Small intestine (tissue), 7 donors: ENCODE measurements at regions not wholly inside any gene's neighbourhood (a gene's known extent, or its start where the extent isn't known, plus 50 kb on each side); places are given as distances from the start of the nearest gene placed in this dataset.

Experiments
- DNase-seq, 2 donors: peaks; one replicate each; pipeline versions ENCODE4 v3.0.0 to v3.0.0-alpha.2; 2013
- FAIRE-seq: peaks from 2 replicates; lab custom pipeline; 2012; peaks lifted over from hg19 to GRCh38; lab: Jason Lieb, UNC
- H3K27ac ChIP-seq, 3 donors: one replicate each; pipeline ENCODE4 v1.5.1; 2013; ENCODE audit warnings: low read length in 2 of 3, mild to moderate bottlenecking in 2 of 3, control low read depth in 1 of 3, inconsistent platforms in 1 of 3, low read depth in 1 of 3, moderate library complexity in 1 of 3
- H3K27me3 ChIP-seq, 3 donors: one replicate each; pipeline ENCODE4 v1.6.1; 2013; ENCODE audit warnings: low read length in 3 of 3, inconsistent platforms in 1 of 3; ENCODE audit not compliant: control insufficient read depth in 3 of 3, insufficient read depth in 3 of 3
- H3K36me3 ChIP-seq, 3 donors: one replicate each; pipeline ENCODE4 v1.6.1; 2013; ENCODE audit warnings: low read length in 3 of 3, inconsistent platforms in 1 of 3, low read depth in 1 of 3, mild to moderate bottlenecking in 1 of 3, moderate library complexity in 1 of 3; ENCODE audit not compliant: control insufficient read depth in 3 of 3, insufficient read depth in 2 of 3
- H3K4me1 ChIP-seq, 3 donors: one replicate each; pipeline ENCODE4 v1.6.1; 2013; ENCODE audit warnings: low read length in 2 of 3, inconsistent platforms in 1 of 3, low read depth in 1 of 3, mild to moderate bottlenecking in 1 of 3, moderate library complexity in 1 of 3; ENCODE audit not compliant: control insufficient read depth in 3 of 3, insufficient read depth in 2 of 3
- H3K4me3 ChIP-seq, 3 donors: one replicate each; pipeline ENCODE4 v1.5.1; 2013; ENCODE audit warnings: low read length in 3 of 3, control low read depth in 1 of 3, inconsistent platforms in 1 of 3, low read depth in 1 of 3, mild to moderate bottlenecking in 1 of 3, moderate library complexity in 1 of 3
- H3K9me3 ChIP-seq, 2 donors: one replicate each; pipeline ENCODE4 v1.6.1; 2013; ENCODE audit warnings: low read depth in 1 of 2, low read length in 1 of 2; ENCODE audit not compliant: control insufficient read depth in 2 of 2, insufficient read depth in 1 of 2
- WGBS, 3 donors: extraction: QIAGEN DNeasy Blood & Tissue Kit; methylation state at CpG; one replicate each; pipeline ENCODE4 v1.1.7; 2013; 5-methylcytosine and 5-hydroxymethylcytosine counted together
- donor health status: healthy with polysubstance abuse.
- donor health status: control.
- donor health status: control.
- donor health status: Bipolar disorder and iron deficiency.
- donor health status: healthy.

GRCh38 chr2:104654811-104655210 lies 199.1 kb upstream of the POU3F3 start:
- WGBS, 3 donors, result 57 to 69% (median 64%) methylated on average over 4 of the region's 4 CpGs
- Histone ChIP-seq H3K27ac (no peak overlapping the region), H3K27me3 (peaks cover 0 to 26% (median 7%) of the 10 kb centered on the region in 3 donors), H3K4me3 (no peak overlapping the region), H3K4me1 (no peaks in the 10 kb centered on the region), H3K36me3 (no peaks in the 10 kb centered on the region), H3K9me3 (no peaks in the 10 kb centered on the region)
- no peak for DNase-seq
- FAIRE-seq, result no peak

DNA sequence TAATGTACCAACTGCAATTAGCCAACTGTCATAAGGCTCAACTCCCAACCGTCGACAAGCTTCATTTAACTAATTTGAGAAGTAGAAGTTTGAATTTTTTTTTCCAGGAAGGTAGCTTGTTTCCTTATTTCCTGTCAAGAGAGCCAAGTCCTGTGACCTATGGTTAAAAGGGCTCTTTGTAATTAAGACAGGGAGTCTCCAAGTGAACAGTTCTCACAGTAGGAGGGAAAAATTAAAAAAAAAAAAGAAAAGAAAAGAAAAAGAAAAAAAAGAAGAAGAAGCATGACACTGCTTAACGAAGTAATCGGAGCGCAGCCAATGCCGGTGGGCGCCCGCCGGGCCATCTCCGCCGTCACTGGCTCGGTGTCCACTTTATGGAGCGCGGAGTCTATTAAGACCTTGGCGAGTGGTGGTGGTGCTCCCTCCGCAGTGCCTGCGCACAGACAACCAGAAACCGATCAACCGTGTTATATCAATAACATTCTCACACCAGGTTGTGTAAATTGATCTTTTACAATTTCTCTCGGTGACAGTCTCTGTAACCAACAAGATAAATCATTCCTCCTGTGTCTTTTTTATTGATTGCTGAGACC lies 197.2 kb upstream of the POU3F3 start:
- no peaks in the 10 kb centered on the region for H3K4me1 ChIP-seq
- H3K27ac ChIP-seq, result no peak overlapping the region
- no peaks in the 10 kb centered on the region for H3K9me3 ChIP-seq
- no peaks in the 10 kb centered on the region for H3K36me3 ChIP-seq
- no peak overlapping the region for H3K4me3 ChIP-seq
- WGBS, 3 donors, result 66 to 79% (median 72%) methylated on average over 20 of the region's 20 CpGs
- no peak for DNase-seq
- H3K27me3 ChIP-seq, result peaks cover 0 to 34% (median 7%) of the 10 kb centered on the region in 3 donors
- FAIRE-seq, result no peak

- H3K27me3 ChIP-seq, result peaks cover 0 to 34% (median 7%) of the 10 kb centered on the region in 3 donors
- H3K36me3 ChIP-seq, result no peaks in the 10 kb centered on the region
- peak; percentile 45 to 48 for DNase-seq
These were observed 195.6 kb upstream of the POU3F3 start for GRCh38 chr2:104658144-104658835.

DNA sequence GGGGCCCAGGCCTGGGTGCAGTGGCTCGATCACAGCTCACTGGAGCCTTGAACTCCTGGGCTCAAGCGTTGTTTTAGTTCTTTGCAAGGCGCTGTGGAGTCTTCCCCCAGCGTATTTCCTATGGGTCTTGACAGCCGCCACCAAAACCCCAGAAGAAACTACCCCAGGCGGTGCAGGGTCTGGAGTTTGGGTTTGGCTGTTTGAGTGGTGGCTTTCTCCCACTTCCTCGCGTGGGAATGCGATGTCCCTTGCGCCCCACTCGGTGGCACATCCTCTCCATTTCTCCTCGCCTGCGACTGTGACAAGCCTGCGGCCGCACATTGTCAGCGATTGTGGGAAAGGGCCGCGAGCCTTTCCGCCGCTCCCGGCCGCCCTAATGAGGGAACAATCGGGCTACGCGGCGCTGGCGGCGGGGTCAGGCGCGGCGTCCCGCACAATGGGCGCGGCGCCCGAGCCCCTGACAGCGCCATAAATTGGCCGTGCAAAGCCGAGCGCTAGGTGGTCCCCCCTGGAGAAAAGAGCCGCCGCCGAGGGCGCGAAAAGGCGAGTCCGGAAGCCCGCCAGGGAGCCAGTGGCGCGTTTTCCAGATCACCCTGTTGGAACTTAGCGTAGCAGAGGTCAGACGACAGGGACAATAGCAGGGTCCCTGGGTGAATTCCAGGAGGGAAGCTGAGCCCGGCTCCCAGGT lies 194.9 kb upstream of the POU3F3 start:
- Histone ChIP-seq H3K36me3 (no peaks in the 10 kb centered on the region), H3K27ac (no peak overlapping the region), H3K9me3 (no peaks in the 10 kb centered on the region), H3K27me3 (peaks cover 0 to 34% (median 7%) of the 10 kb centered on the region in 3 donors), H3K4me3 (no peak overlapping the region), H3K4me1 (no peaks in the 10 kb centered on the region)
- FAIRE-seq (no peak), DNase-seq (peak in 1 of 2 donors; percentile 39)
- WGBS, 3 donors, result 21 to 29% (median 25%) methylated on average over 50 to 53 of the region's 53 CpGs

More at GRCh38 chr2:104658144-104658835, 195.6 kb upstream of the POU3F3 start:
- WGBS, 3 donors, result 43 to 53% (median 44%) methylated on average over 19 of the region's 19 CpGs
- Histone ChIP-seq H3K9me3 (no peaks in the 10 kb centered on the region), H3K27ac (no peak overlapping the region), H3K4me1 (no peaks in the 10 kb centered on the region), H3K4me3 (no peak overlapping the region)
- FAIRE-seq, result no peak

GRCh38 chr2:104660991-104661390 lies 192.9 kb upstream of the POU3F3 start:
- no peaks in the 10 kb centered on the region for H3K36me3 ChIP-seq
- FAIRE-seq (no peak), DNase-seq (no peak)
- peaks cover 0 to 31% (median 7%) of the 10 kb centered on the region in 3 donors for H3K27me3 ChIP-seq
- no peaks in the 10 kb centered on the region for H3K4me1 ChIP-seq
- no peak overlapping the region for H3K27ac ChIP-seq
- whole genome bisulfite sequencing, 3 donors, result 53 to 85% (median 72%) methylated on average over 5 of the region's 5 CpGs
- H3K9me3 ChIP-seq, result no peaks in the 10 kb centered on the region
- no peak overlapping the region for H3K4me3 ChIP-seq

DNA sequence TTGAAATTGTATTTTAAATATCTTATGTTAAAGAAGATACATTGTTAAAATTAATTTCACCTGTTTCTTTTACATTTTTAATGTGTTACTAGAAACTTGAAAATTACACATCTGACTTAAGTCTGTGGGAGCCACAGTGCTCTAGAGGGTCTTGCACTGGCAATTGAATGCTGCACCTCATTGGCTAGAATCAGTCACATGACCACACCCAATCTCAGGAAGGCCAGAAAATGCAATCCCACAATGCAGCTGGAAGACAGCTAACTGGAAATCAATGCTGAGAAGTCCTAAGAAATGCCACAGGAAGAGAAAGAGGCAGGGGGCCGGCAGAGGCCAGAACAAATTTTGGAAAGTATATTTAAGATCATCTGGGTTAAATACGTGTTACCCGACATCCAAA lies 189.2 kb upstream of the POU3F3 start:
- no peak for DNase-seq
- H3K4me3 ChIP-seq, result no peak overlapping the region
- no peaks in the 10 kb centered on the region for H3K9me3 ChIP-seq
- H3K36me3 ChIP-seq, result no peaks in the 10 kb centered on the region
- FAIRE-seq, result no peak
- H3K27me3 ChIP-seq, result peaks cover 0 to 12% (median 0%) of the 10 kb centered on the region in 3 donors
- WGBS, 3 donors, result 87 to 95% (median 89%) methylated on average over 3 of the region's 3 CpGs
- H3K27ac ChIP-seq, result no peak overlapping the region
- no peaks in the 10 kb centered on the region for H3K4me1 ChIP-seq

DNA sequence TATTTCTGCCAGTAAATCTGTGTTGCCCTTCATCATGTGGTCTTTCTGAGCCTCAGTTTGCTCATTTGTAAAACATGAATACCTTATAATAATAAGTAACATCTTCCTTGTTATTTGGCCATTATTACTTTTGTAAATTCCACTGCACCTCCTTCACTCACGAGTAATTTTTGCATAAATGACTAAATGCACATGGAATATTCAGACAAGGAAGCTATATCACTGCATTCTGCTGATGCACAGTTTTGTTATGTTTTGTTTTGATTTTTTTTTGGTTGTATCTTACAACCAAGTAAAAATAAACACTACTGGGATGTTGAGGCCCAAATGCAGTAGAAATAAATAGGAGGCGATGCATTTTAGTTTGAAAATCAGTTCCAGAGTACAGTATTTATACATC lies 185.3 kb upstream of the POU3F3 start:
- DNase-seq (no peak), FAIRE-seq (no peak)
- H3K27ac ChIP-seq, result no peak overlapping the region
- no peaks in the 10 kb centered on the region for H3K4me1 ChIP-seq
- H3K4me3 ChIP-seq, result no peak overlapping the region
- no peaks in the 10 kb centered on the region for H3K9me3 ChIP-seq
- peaks cover 0 to 9% (median 0%) of the 10 kb centered on the region in 3 donors for H3K27me3 ChIP-seq
- 80 to 88% (median 84%) methylated on average over 2 of the region's 2 CpGs for WGBS, 3 donors
- no peaks in the 10 kb centered on the region for H3K36me3 ChIP-seq

DNA sequence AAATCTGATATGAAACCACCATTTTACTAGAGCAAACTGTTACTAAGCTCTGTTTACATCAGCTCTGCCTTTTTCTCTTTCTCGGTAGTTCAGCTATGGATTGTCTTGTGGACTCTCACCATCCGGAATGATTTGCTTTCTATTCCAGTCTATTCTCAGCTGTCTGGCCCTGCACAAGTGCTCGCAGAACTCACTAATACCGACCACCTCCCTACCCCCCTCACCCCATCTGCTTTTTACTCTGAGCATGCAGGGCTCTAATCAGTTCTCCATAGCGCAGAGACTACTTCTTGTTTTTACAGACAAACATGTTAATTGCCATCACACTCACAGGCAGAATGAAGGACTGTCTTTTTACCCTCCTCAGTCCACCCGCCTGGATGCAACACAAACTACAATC lies 180.7 kb upstream of the POU3F3 start:
- peaks cover 0 to 11% (median 0%) of the 10 kb centered on the region in 3 donors for H3K27me3 ChIP-seq
- H3K4me1 ChIP-seq, result no peaks in the 10 kb centered on the region
- 46 to 55% (median 54%) methylated on average over 6 of the region's 6 CpGs for WGBS, 3 donors
- H3K36me3 ChIP-seq, result no peaks in the 10 kb centered on the region
- FAIRE-seq (no peak), DNase-seq (no peak)
- H3K9me3 ChIP-seq, result no peaks in the 10 kb centered on the region
- H3K27ac ChIP-seq, result no peak overlapping the region
- no peak overlapping the region for H3K4me3 ChIP-seq
